ENCODE measurements at regions not wholly inside any gene's neighbourhood (a gene's known extent, or its start where the extent isn't known, plus 50 kb on each side); places are given as distances from the start of the nearest gene placed in this dataset.
"Not testable (repeated sequence)": the region's sequence is repeated elsewhere in the genome, so short reads cannot be mapped to it uniquely, and the experiment has no call there.

- DNase-seq = no peak
These were observed 194.7 kb upstream of the THRB start for GRCh38 chr3:24689353-24689752.

GRCh38 chr3:24690777-24691176 lies 196.1 kb upstream of the THRB start:
- no peak for DNase-seq

DNA sequence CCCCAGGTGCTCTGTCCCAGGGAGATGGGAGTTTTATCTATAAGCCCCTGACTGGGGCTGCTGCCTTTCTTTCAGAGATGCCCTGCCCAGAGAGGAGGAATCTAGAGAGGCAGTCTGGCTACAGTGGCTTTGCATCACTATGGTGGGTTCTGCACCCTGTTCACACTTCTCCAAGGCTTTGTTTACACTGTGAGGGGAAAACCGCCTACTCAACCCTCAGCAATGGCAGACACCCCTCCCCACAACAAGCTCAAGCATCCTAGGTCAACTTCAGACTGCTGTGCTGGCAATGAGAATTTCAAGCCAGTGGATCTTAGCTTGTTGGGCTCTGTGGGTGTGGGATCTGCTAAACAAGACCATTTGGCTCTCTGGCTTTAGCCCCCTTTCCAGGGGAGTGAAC lies 204.4 kb upstream of the THRB start:
- not testable (repeated sequence) for DNase-seq

DNA sequence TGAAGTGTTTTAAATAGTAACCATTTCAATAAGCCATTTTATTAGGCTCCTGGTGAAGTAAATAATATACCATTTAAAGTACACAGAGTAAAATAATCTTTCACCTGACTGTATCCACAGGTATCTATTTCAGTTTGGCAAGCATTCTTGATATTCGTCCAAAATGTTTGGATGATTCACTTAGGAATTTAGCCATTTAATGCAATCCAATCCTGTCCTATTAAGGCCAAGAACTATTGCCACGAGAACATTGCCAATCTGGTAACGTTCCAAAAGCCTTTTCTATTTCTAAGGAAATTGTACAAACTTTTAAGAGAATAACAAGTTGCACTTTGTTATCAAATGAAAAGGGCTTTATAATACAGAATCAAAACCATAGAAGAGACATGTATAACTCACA lies 209.8 kb upstream of the THRB start:
- DNase-seq = no peak

DNA sequence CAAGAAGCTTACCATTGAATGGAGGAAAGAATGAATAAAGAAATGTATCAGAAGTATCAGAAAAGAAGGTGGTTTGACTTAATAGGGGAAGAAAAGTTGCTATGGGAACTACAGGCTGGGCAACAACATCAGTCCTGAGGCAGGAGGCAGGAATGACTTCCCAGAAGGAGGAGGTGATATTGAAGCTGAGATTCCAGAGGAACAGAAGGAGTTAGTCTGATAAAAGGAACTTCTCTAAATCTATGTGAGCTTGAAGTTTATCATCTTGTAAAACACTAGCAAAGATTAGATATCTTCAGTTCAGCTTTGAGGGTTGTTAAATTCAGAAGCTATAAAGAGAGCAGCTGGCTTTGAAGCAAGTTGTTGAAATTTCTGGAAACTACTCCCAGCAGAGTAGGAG lies 213.3 kb upstream of the THRB start:
- no peak for DNase-seq

GRCh38 chr3:24709956-24710355 lies 215.3 kb upstream of the THRB start:
- no peak for DNase-seq

- no peak for DNase-seq
These were observed 218.9 kb upstream of the THRB start for GRCh38 chr3:24713516-24713915.

- no peak for DNase-seq
These were observed 219.8 kb upstream of the THRB start for GRCh38 chr3:24714436-24714835.

GRCh38 chr3:24715171-24715792 lies 220.6 kb upstream of the THRB start:
- no peak for DNase-seq

GRCh38 chr3:24722087-24722486 lies 227.4 kb upstream of the THRB start:
- DNase-seq = no peak

GRCh38 chr3:24725514-24726255 lies 231.0 kb upstream of the THRB start:
- DNase-seq = no peak

- DNase-seq = no peak
These were observed 231.8 kb upstream of the THRB start for GRCh38 chr3:24726423-24726822.

- no peak for DNase-seq
These were observed 235.5 kb upstream of the THRB start for GRCh38 chr3:24730173-24730572.

DNA sequence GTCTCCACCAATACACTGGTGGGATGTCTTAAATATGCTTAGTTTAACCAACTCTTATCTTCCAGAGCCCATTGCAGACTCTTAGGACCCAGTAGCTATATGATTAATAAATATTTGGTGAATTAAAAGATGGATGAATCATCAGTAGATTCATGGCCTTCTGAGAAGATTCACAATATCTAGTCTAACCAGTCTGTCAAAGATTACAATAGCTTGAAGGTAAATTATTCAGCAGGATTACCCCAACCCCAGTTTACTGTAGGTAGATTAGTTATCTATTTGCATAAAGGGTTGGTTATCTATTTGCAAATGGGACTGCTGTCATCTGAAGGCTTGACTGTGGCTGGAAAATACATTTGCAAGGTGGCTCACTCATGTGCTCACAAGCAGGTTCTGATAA lies 239.4 kb upstream of the THRB start:
- DNase-seq = no peak

DNA sequence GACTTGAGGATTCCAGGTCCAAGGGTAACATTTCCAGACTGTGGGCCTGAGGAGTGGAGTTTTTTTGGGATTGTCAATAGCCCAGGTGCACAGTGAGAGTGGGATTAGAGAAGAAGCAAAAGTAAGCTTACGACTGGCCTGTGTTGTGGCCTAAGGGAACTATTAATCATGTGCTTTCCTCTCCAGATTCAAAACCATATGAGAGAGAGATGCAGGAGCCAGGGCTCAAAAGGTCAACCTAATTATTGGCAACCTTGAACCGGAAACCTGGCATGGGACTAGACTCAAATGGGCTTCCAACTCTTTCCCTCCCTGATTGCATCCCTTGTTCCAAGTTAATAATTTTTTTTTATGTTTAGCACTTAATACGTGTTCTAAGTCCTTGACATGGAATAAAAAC lies 242.1 kb upstream of the THRB start:
- DNase-seq = no peak

- DNase-seq = no peak
These were observed 245.7 kb upstream of the THRB start for GRCh38 chr3:24740326-24740725.

DNA sequence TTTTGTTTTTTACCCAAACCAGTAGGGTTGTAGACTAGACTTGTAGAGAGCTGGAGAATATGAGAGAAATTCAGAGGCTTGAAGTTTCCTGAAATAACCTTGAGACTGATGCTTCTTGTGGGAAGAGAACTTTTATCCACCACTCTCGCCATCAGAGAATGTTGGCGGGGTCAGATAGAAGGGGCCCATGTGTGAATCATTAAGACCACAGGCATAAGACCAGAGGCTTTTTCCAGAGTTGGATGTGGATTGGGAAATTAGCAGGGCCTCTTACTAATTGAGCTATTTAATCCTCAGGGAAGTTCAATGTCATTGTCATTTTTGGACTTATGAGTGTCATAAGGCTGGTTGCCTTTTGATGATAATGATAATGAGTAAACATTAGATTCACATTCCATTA lies 246.9 kb upstream of the THRB start:
- DNase-seq = no peak

DNA sequence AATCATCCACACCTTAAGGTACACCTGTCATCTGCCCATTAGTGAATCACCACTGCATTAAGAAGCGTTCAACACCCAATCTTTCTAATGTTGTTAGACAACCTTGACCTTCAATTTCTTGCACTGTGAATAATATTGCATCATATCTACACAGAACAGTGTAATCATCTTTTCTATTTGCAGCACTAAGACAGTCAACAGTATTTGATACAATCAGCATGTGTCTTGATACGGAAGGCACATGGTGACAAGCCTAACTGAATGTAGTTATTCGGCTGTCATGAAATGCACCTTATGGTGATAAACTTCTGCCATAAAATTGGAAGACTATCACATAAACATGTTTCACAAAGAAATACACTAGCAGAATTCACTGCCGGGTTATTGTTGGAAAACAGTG lies 253.9 kb upstream of the THRB start:
- DNase-seq = no peak

- DNase-seq = no peak
These were observed 256.4 kb upstream of the THRB start for GRCh38 chr3:24751020-24751419.

- no peak for DNase-seq
These were observed 261.6 kb upstream of the THRB start for GRCh38 chr3:24756101-24756888.

- no peak for DNase-seq
These were observed 268.7 kb upstream of the THRB start for GRCh38 chr3:24763393-24763792.

- DNase-seq = no peak
These were observed 269.7 kb upstream of the THRB start for GRCh38 chr3:24764236-24764915.

- DNase-seq = no peak
These were observed 270.7 kb upstream of the THRB start for GRCh38 chr3:24765399-24765798.

- DNase-seq = no peak
These were observed 275.3 kb upstream of the THRB start for GRCh38 chr3:24769918-24770317.

Measured in activated CD4-positive, alpha-beta T cell treated with anti-CD3 and anti-CD28 coated beads for 4 hours (primary cell).